Activated CD4-positive, alpha-beta T cell treated with anti-CD3 and anti-CD28 coated beads, Interleukin-2, amount 10 ng/mL, durations not matched to agents 24 days and 14 days (primary cell): ENCODE measurements at regions not wholly inside any gene's neighbourhood (a gene's known extent, or its start where the extent isn't known, plus 50 kb on each side); places are given as distances from the start of the nearest gene placed in this dataset.

Experiments used
- DNase-seq: peaks from one replicate; pipeline ENCODE4 v3.0.0; 2022
- H3K27ac Mint-ChIP-seq: one replicate; pipeline ENCODE4 v1.8.0; 2022; ENCODE audit warnings: mild to moderate bottlenecking, mixed read lengths
- H3K27me3 Mint-ChIP-seq: one replicate; pipeline ENCODE4 v1.8.0; 2022; ENCODE audit warnings: mixed read lengths
- H3K36me3 Mint-ChIP-seq: one replicate; pipeline ENCODE4 v1.8.0; 2022; ENCODE audit warnings: low read depth, mild to moderate bottlenecking, mixed read lengths
- H3K4me1 Mint-ChIP-seq: one replicate; pipeline ENCODE4 v1.8.0; 2021; ENCODE audit warnings: mixed read lengths
- H3K4me3 Mint-ChIP-seq: one replicate; pipeline ENCODE4 v1.8.0; 2022; ENCODE audit warnings: mild to moderate bottlenecking, moderate library complexity, mixed read lengths
- H3K9me3 Mint-ChIP-seq: one replicate; pipeline ENCODE4 v1.8.0; 2021; ENCODE audit warnings: mixed read lengths
- intact Hi-C: fragments of 100-400 bp; cut with micrococcal nuclease; formaldehyde crosslinking; loops from one replicate; pipeline ENCODE4 v1.15.1; 2023

- no peaks in the 10 kb centered on the region for H3K36me3 Mint-ChIP-seq
- H3K27me3 Mint-ChIP-seq, result no peaks in the 10 kb centered on the region
- H3K27ac Mint-ChIP-seq, result no peak overlapping the region
- intact Hi-C loops, result no loop called here
- H3K9me3 Mint-ChIP-seq, result no peaks in the 10 kb centered on the region
- no peaks in the 10 kb centered on the region for H3K4me1 Mint-ChIP-seq
- DNase-seq, result no peak
- no peak overlapping the region for H3K4me3 Mint-ChIP-seq
Observed at GRCh38 chr20:39132093-39132492, 169.9 kb downstream of the DHX35 start.

DNA sequence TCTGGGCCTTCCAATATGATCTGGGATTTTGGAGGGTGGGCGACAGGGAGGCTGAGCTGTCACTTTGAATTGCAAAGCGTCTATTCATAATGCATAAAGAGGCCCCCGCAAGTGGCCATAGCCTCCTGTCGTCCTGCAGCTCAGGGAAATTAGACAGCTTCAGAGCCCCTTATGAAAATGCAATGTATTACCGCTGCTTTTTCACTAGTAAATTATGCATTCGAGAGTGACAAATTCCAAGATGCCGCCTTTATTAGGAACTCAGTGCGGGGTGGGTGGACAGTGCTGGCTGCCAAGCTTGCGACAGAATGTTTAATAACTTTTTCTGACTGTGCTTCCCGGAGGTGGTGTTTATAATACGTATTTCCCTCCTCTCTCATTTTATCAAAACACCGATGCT is 168.5 kb downstream of the DHX35 start:
- Mint-ChIP-seq H3K4me1 (no peaks in the 10 kb centered on the region), H3K36me3 (no peaks in the 10 kb centered on the region), H3K27ac (no peak overlapping the region), H3K27me3 (no peaks in the 10 kb centered on the region), H3K9me3 (no peaks in the 10 kb centered on the region), H3K4me3 (no peak overlapping the region)
- DNase-seq, result no peak
- intact Hi-C loops, result no loop called here

GRCh38 chr20:39129523-39129922 is 167.4 kb downstream of the DHX35 start:
- no peaks in the 10 kb centered on the region for H3K4me1 Mint-ChIP-seq
- no peak overlapping the region for H3K4me3 Mint-ChIP-seq
- H3K36me3 Mint-ChIP-seq, result no peaks in the 10 kb centered on the region
- no peak overlapping the region for H3K27ac Mint-ChIP-seq
- DNase-seq, result no peak
- H3K9me3 Mint-ChIP-seq, result no peaks in the 10 kb centered on the region
- intact Hi-C loops, result no loop called here
- no peaks in the 10 kb centered on the region for H3K27me3 Mint-ChIP-seq

GRCh38 chr20:39124064-39124463 is 161.9 kb downstream of the DHX35 start:
- intact Hi-C loops, result no loop called here
- no peak overlapping the region for H3K27ac Mint-ChIP-seq
- no peaks in the 10 kb centered on the region for H3K9me3 Mint-ChIP-seq
- H3K4me3 Mint-ChIP-seq, result no peak overlapping the region
- no peaks in the 10 kb centered on the region for H3K36me3 Mint-ChIP-seq
- H3K4me1 Mint-ChIP-seq, result no peaks in the 10 kb centered on the region
- no peak for DNase-seq
- H3K27me3 Mint-ChIP-seq, result peaks cover 7% of the 10 kb centered on the region

GRCh38 chr20:39123185-39123557 is 161.0 kb downstream of the DHX35 start:
- Mint-ChIP-seq H3K9me3 (no peaks in the 10 kb centered on the region), H3K4me3 (no peak overlapping the region), H3K36me3 (no peaks in the 10 kb centered on the region), H3K27me3 (peaks cover 8% of the 10 kb centered on the region), H3K4me1 (no peaks in the 10 kb centered on the region), H3K27ac (no peak overlapping the region)
- intact Hi-C loops, result no loop called here
- DNase-seq, result no peak

GRCh38 chr20:39117491-39117890 is 155.3 kb downstream of the DHX35 start:
- H3K4me3 Mint-ChIP-seq, result no peak overlapping the region
- intact Hi-C loops, result no loop called here
- DNase-seq, result no peak
- H3K27me3 Mint-ChIP-seq, result peaks cover 14% of the 10 kb centered on the region
- no peaks in the 10 kb centered on the region for H3K36me3 Mint-ChIP-seq
- no peaks in the 10 kb centered on the region for H3K9me3 Mint-ChIP-seq
- no peaks in the 10 kb centered on the region for H3K4me1 Mint-ChIP-seq
- no peak overlapping the region for H3K27ac Mint-ChIP-seq

DNA sequence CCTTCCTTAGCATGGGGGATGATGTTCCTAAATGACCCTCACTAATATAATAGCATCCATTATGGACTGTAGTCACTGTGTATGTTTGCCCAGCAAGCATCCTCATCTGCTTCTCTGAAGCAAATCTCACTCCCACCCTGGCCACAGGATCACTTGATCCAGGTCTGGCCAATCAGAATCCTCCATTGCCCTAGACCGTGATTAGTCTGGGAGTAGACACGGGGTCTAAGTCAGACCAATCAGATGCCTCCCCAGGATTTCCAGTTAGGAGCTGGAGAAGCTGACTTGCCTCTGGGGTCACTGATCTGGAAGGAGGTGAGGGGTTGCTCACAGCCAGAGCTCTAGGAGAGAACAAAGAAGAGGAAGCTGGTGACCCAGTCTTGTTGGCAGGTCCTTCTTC is 153.9 kb downstream of the DHX35 start:
- Mint-ChIP-seq H3K4me3 (no peak overlapping the region), H3K9me3 (no peaks in the 10 kb centered on the region), H3K36me3 (no peaks in the 10 kb centered on the region), H3K27ac (no peak overlapping the region), H3K4me1 (peaks cover 2% of the 10 kb centered on the region), H3K27me3 (peaks cover 25% of the 10 kb centered on the region)
- DNase-seq, result no peak
- intact Hi-C loops, result no loop called here

DNA sequence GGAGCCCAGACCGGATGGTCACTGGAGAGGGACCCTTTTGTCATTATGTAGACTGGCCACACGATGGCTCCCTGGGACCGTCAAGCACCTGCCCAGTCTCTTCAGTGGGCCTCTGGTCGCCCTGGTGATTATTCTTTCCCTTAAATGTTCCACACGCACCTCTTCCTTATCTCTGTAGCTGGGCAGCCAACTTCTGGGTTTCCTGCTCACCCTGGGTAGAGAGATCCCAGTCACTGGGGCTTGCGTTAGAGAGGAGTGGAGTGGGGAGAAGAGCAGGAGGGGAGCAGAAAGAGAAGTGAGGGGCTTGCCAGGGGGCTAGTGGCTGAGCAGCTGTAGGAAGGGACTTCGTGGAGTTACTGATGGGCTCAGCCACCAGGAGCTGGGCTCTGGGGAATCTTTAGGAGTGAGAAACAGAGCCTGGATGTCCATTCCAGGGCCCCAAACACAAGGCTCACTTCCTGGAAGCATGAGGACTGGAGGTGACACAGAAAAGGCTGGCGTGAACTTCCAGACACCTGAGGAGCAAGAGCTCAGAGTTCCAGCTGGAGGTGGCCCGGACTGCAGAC is 150.1 kb downstream of the DHX35 start:
- H3K4me3 Mint-ChIP-seq, result no peak overlapping the region
- no peak overlapping the region for H3K27ac Mint-ChIP-seq
- no peak for DNase-seq
- peaks cover 2% of the 10 kb centered on the region for H3K4me1 Mint-ChIP-seq
- H3K27me3 Mint-ChIP-seq, result peaks cover 27% of the 10 kb centered on the region
- intact Hi-C loops, result no loop called here
- no peaks in the 10 kb centered on the region for H3K36me3 Mint-ChIP-seq
- no peaks in the 10 kb centered on the region for H3K9me3 Mint-ChIP-seq

DNA sequence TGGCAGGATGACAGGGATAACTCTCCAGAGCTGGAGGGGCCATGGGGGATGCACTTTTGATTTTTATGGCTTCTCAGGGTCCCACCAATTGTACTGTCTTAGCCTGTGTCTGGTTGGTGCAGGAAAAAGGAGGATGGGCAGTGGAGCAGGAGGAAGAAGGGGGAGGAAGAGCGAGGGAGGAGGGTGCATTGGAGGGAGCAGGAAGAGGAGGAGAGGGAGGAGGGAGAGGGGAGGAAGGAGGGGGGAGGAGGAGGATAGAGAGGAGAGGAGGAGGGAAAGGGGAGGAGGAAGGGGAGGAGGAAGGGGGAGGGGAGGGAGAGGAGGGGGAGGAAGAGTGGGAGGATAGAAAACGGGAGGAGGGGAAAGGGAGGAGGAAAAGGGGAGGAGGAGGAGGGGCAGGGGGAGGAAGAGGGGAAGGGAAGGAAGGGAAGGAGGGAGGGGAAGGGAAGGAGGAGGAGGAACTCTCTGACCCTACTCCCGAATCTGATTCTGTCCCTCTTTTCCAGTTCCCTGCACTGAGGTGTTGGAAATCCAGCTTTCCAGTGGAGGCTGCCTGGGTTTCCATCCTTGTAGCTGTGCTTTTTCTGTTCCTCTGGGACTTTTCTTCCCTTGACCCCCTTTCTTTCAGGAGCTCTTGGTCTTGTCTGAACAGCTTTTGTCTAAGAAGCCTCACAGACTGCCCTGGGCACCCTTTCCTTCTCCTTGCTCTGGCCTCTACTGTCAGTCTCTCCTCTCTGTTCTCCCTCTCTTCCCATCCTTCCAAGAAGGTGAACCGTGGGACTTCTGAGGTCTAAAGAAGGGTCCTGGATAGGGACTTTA is 149.4 kb downstream of the DHX35 start:
- H3K27me3 Mint-ChIP-seq, result peaks cover 26% of the 10 kb centered on the region
- H3K9me3 Mint-ChIP-seq, result no peaks in the 10 kb centered on the region
- intact Hi-C loops, result no loop called here
- H3K4me1 Mint-ChIP-seq, result peaks cover 2% of the 10 kb centered on the region
- DNase-seq, result no peak
- no peak overlapping the region for H3K4me3 Mint-ChIP-seq
- no peak overlapping the region for H3K27ac Mint-ChIP-seq
- no peaks in the 10 kb centered on the region for H3K36me3 Mint-ChIP-seq

GRCh38 chr20:39110819-39111136 is 148.6 kb downstream of the DHX35 start:
- Mint-ChIP-seq H3K4me1 (peaks cover 2% of the 10 kb centered on the region), H3K9me3 (no peaks in the 10 kb centered on the region), H3K27me3 (peaks cover 26% of the 10 kb centered on the region), H3K4me3 (no peak overlapping the region), H3K36me3 (no peaks in the 10 kb centered on the region), H3K27ac (no peak overlapping the region)
- no peak for DNase-seq
- intact Hi-C loops, result no loop called here

DNA sequence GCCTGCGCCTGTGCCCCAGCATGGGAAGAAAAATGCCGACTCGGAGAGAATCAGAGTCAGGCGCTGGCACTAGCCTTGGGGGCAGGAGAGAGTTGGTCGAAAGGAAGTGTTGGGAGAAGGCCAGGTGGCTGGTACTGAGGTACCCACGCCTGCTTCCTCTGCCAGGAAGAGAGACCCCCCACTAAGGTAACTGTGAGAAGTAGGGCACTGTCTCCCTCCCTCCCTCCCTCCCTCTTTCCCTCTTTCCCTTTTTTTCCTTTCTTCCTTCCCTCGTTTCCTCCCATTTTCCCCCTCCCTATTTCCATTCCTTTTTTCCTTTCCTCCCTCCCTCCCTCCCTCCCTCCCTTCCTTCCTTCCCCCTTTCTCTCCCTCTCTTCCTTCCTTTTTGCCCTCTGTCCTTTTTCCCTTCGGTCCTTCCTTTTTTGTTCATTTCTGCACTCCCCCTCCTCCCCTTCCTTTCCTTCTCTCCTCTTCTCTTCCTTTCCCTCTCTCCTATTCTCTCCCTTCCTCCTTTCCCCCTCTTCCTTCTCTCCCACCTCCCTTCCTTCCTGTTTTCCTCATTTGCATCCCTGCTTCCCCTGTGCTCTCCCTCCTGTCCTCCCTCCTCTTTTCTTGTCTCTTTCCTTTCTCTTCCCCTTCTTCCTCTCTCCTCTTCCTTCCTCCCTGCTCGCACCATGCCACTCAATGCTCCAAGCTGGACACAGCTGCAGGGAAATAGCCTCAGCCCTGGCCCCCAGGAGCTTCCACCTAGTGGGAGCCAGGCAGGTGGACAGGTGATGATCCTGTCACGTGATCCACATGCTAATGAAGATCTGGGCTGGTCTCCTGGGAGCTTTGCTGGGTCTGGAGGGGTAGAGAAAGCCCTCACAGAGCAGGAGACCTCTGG is 148.0 kb downstream of the DHX35 start:
- H3K9me3 Mint-ChIP-seq, result no peaks in the 10 kb centered on the region
- H3K36me3 Mint-ChIP-seq, result no peaks in the 10 kb centered on the region
- intact Hi-C loops, result no loop called here
- peaks cover 26% of the 10 kb centered on the region for H3K27me3 Mint-ChIP-seq
- peaks cover 2% of the 10 kb centered on the region for H3K4me1 Mint-ChIP-seq
- H3K27ac Mint-ChIP-seq, result no peak overlapping the region
- no peak overlapping the region for H3K4me3 Mint-ChIP-seq
- no peak for DNase-seq

DNA sequence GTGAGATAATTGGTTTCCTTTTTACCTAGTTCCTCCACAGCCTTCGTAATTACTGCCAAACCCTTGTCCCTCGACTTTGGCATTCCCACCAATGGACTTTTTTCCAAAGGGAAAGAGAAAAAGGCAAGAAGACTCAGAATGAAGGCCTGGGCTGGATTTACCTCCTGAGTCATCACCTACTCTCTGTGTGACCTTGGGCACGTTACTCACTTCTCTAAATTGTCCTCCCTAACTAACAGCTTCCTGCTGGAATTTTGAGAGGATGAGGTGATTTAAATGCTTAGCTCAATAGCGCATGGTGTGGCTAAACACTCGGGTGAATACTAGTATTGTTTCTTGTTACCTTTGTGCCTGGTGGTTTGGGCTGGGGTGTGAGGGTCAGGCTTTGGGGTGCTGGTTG is 146.6 kb downstream of the DHX35 start:
- no peak for DNase-seq
- Mint-ChIP-seq H3K27ac (no peak overlapping the region), H3K4me1 (peaks cover 2% of the 10 kb centered on the region), H3K4me3 (no peak overlapping the region), H3K9me3 (no peaks in the 10 kb centered on the region), H3K27me3 (peaks cover 28% of the 10 kb centered on the region), H3K36me3 (no peaks in the 10 kb centered on the region)
- intact Hi-C loops, result no loop called here

GRCh38 chr20:39107741-39108140 is 145.6 kb downstream of the DHX35 start:
- H3K4me1 Mint-ChIP-seq, result peaks cover 2% of the 10 kb centered on the region
- no peaks in the 10 kb centered on the region for H3K9me3 Mint-ChIP-seq
- H3K27me3 Mint-ChIP-seq, result peaks cover 25% of the 10 kb centered on the region
- H3K27ac Mint-ChIP-seq, result no peak overlapping the region
- DNase-seq, result no peak
- H3K4me3 Mint-ChIP-seq, result no peak overlapping the region
- H3K36me3 Mint-ChIP-seq, result no peaks in the 10 kb centered on the region
- intact Hi-C loops, result no loop called here

DNA sequence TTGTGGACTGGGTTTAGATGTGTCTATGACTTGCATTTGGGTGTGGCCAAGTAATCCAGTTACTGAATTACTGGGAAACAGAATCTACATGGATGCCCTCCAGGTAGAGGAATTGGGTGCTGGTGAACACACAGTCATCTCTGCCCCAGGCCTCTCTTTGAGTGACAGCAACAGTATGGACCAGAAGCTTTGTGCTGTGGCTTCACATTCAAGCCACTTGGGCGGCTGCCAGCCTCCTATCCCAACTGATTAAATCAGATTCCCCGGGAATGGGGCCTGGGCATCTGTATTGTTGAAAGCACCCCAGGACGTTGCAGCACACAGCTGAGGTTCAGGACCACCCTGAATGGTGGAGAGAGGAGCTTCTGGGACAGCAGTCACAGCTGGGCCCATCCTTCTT is 144.6 kb downstream of the DHX35 start:
- H3K27ac Mint-ChIP-seq, result no peak overlapping the region

More for the DNA sequence above, 144.6 kb downstream of the DHX35 start:
- Mint-ChIP-seq H3K27me3 (peaks cover 22% of the 10 kb centered on the region), H3K4me3 (no peak overlapping the region), H3K9me3 (no peaks in the 10 kb centered on the region), H3K36me3 (no peaks in the 10 kb centered on the region), H3K4me1 (no peaks in the 10 kb centered on the region)
- DNase-seq, result no peak
- intact Hi-C loops, result no loop called here
